H9 (cell line): ENCODE measurements at regions not wholly inside any gene's neighbourhood (a gene's known extent, or its start where the extent isn't known, plus 50 kb on each side); places are given as distances from the start of the nearest gene placed in this dataset.

Experiments used
- DNase-seq: peaks from one replicate; pipeline ENCODE4 v3.0.0-alpha.2; 2017
- H2AFZ ChIP-seq: one replicate; pipeline ENCODE4 v1.6.1; 2013; ENCODE audit warnings: mild to moderate bottlenecking, low read length, control low read depth, moderate library complexity
- H2AK5ac ChIP-seq: 2 replicates; pipeline ENCODE4 v1.6.1; 2013; ENCODE audit warnings: low read length, control low read depth, mixed read lengths; ENCODE audit not compliant: insufficient read length
- H2BK120ac ChIP-seq: one replicate; pipeline ENCODE4 v1.6.1; 2013; ENCODE audit warnings: low read depth, mild to moderate bottlenecking, low read length, control low read depth, inconsistent platforms; ENCODE audit not compliant: poor library complexity, severe bottlenecking
- H2BK12ac ChIP-seq: 2 replicates; pipeline ENCODE4 v1.6.1; 2013; ENCODE audit warnings: low read length, control low read depth, mixed read lengths, low read depth; ENCODE audit not compliant: insufficient read length
- H2BK15ac ChIP-seq: 2 replicates; pipeline ENCODE4 v1.6.1; 2013; ENCODE audit warnings: low read depth, low read length, control low read depth
- H2BK20ac ChIP-seq: one replicate; pipeline ENCODE4 v1.6.1; 2013; ENCODE audit warnings: low read depth, mild to moderate bottlenecking, low read length, control low read depth, inconsistent platforms; ENCODE audit not compliant: poor library complexity, severe bottlenecking
- H2BK5ac ChIP-seq: 2 replicates; pipeline ENCODE4 v1.6.1; 2013; ENCODE audit warnings: low read length, control low read depth, mixed read lengths; ENCODE audit not compliant: insufficient read length
- H3K14ac ChIP-seq: 2 replicates; pipeline ENCODE4 v1.6.1; 2013; ENCODE audit warnings: low read length, control low read depth; ENCODE audit not compliant: insufficient read depth
- H3K18ac ChIP-seq: 2 replicates; pipeline ENCODE4 v1.6.1; 2013; ENCODE audit warnings: low read depth, mild to moderate bottlenecking, mixed read lengths, low read length, control low read depth; ENCODE audit not compliant: insufficient read length
- H3K23ac ChIP-seq: 2 replicates; pipeline ENCODE4 v1.6.1; 2013; ENCODE audit warnings: low read length, control low read depth, mixed read lengths, low read depth; ENCODE audit not compliant: insufficient read length
- H3K23me2 ChIP-seq: 2 replicates; pipeline ENCODE4 v1.6.1; 2013; ENCODE audit warnings: low read depth, mild to moderate bottlenecking, mixed read lengths, low read length, control low read depth; ENCODE audit not compliant: insufficient read length, poor library complexity, severe bottlenecking
- H3K27ac ChIP-seq: 2 replicates; pipeline ENCODE4 v1.5.1; 2013; ENCODE audit warnings: low read length, control low read depth, mixed read lengths, low read depth; ENCODE audit not compliant: insufficient read length
- H3K27me3 ChIP-seq: 2 replicates; pipeline ENCODE4 v1.6.1; 2013; ENCODE audit warnings: low read length, control low read depth, inconsistent platforms; ENCODE audit not compliant: insufficient read depth
- H3K4ac ChIP-seq: 2 replicates; pipeline ENCODE4 v1.6.1; 2013; ENCODE audit warnings: low read depth, mild to moderate bottlenecking, control low read depth, inconsistent platforms, low read length, moderate library complexity
- H3K4me1 ChIP-seq: 2 replicates; pipeline ENCODE4 v1.6.1; 2013; ENCODE audit warnings: low read length, control low read depth, inconsistent platforms; ENCODE audit not compliant: insufficient read depth
- H3K4me2 ChIP-seq: 2 replicates; pipeline ENCODE4 v1.6.1; 2013; ENCODE audit warnings: low read length, control low read depth, mixed read lengths; ENCODE audit not compliant: insufficient read length, insufficient read depth
- H3K56ac ChIP-seq: 2 replicates; pipeline ENCODE4 v1.6.1; 2013; ENCODE audit warnings: low read depth, mild to moderate bottlenecking, mixed read lengths, low read length, control low read depth; ENCODE audit not compliant: insufficient read length
- H3K79me1 ChIP-seq: 2 replicates; pipeline ENCODE4 v1.6.1; 2013; ENCODE audit warnings: low read depth, mild to moderate bottlenecking, moderate library complexity, low read length, control low read depth, inconsistent platforms; ENCODE audit not compliant: insufficient read depth, poor library complexity, severe bottlenecking
- H3K79me2 ChIP-seq: 2 replicates; pipeline ENCODE4 v1.6.1; 2013; ENCODE audit warnings: low read length, control low read depth, inconsistent platforms; ENCODE audit not compliant: insufficient read depth
- H3K9ac ChIP-seq: 2 replicates; pipeline ENCODE4 v1.6.1; 2013; ENCODE audit warnings: low read length, control low read depth, mixed read lengths; ENCODE audit not compliant: insufficient read length; ENCODE audit errors: extremely low read depth
- H3K9me3 ChIP-seq: one replicate; pipeline ENCODE4 v1.6.1; 2013; ENCODE audit warnings: low read depth, low read length, inconsistent platforms; ENCODE audit not compliant: control insufficient read depth
- H3T11ph ChIP-seq: one replicate; pipeline ENCODE4 v1.6.1; 2013; ENCODE audit warnings: mild to moderate bottlenecking, low read length, control low read depth, inconsistent platforms
- H4K20me1 ChIP-seq: one replicate; pipeline ENCODE4 v1.6.1; 2013; ENCODE audit not compliant: control insufficient read depth, insufficient read length, insufficient read depth
- H4K5ac ChIP-seq: 2 replicates; pipeline ENCODE4 v1.6.1; 2013; ENCODE audit warnings: low read depth, mild to moderate bottlenecking, mixed read lengths, low read length, control low read depth; ENCODE audit not compliant: insufficient read length
- H4K8ac ChIP-seq: replicated peaks from 2 replicates; pipeline ENCODE4 v1.6.1; 2013; ENCODE audit warnings: low read length, control low read depth, mixed read lengths, low read depth; ENCODE audit not compliant: insufficient read length
- H4K91ac ChIP-seq: 2 replicates; pipeline ENCODE4 v1.6.1; 2013; ENCODE audit warnings: low read depth, mild to moderate bottlenecking, moderate library complexity, mixed read lengths, low read length, control low read depth; ENCODE audit not compliant: insufficient read length
- H3K27ac Mint-ChIP-seq, 3 experiments: 2 replicates in 2 of 3; 3 replicates in 1 of 3; pipeline ENCODE4 v1.8.0; 2020 to 2021; ENCODE audit warnings: mixed read lengths in 3 of 3, mild to moderate bottlenecking in 1 of 3, moderate library complexity in 1 of 3
- H3K27me3 Mint-ChIP-seq: 2 replicates; pipeline ENCODE4 v1.8.0; 2021; ENCODE audit warnings: low read depth, mild to moderate bottlenecking, moderate library complexity, mixed read lengths
- H3K36me3 Mint-ChIP-seq, 3 experiments: 2 replicates in 2 of 3; 3 replicates in 1 of 3; pipeline ENCODE4 v1.8.0; 2020 to 2021; ENCODE audit warnings: low read depth in 3 of 3, mixed read lengths in 3 of 3; ENCODE audit not compliant: insufficient read depth in 1 of 3
- H3K4me1 Mint-ChIP-seq, 2 experiments: 2 replicates each; pipeline ENCODE4 v1.8.0; 2020; ENCODE audit warnings: mixed read lengths in 2 of 2
- H3K4me3 Mint-ChIP-seq, 2 experiments: 2 replicates in 1 of 2; 3 replicates in 1 of 2; pipeline ENCODE4 v1.8.0; 2020 to 2021; ENCODE audit warnings: mild to moderate bottlenecking in 2 of 2, mixed read lengths in 2 of 2, moderate library complexity in 1 of 2
- H3K9me3 Mint-ChIP-seq, 2 experiments: 2 replicates in 1 of 2; 3 replicates in 1 of 2; pipeline ENCODE4 v1.8.0; 2020; ENCODE audit warnings: mild to moderate bottlenecking in 2 of 2, mixed read lengths in 2 of 2, moderate library complexity in 1 of 2
- CTCF ChIP-seq: fragments of 200-600 bp; sonication (generic); conservative IDR thresholded peaks from 3 replicates; pipeline ENCODE4 v1.8.0; 2021; ENCODE audit warnings: antibody characterized with exemption, mild to moderate bottlenecking
- WGBS: extraction: QIAGEN DNeasy Blood & Tissue Kit; methylation state at CpG from one replicate; pipeline ENCODE4 v1.1.7; 2013; ENCODE audit warnings: missing lambda C conversion rate, low lambda C conversion rate, mixed read lengths; ENCODE audit not compliant: insufficient read length; ENCODE audit errors: extremely low coverage; 5-methylcytosine and 5-hydroxymethylcytosine counted together

DNA sequence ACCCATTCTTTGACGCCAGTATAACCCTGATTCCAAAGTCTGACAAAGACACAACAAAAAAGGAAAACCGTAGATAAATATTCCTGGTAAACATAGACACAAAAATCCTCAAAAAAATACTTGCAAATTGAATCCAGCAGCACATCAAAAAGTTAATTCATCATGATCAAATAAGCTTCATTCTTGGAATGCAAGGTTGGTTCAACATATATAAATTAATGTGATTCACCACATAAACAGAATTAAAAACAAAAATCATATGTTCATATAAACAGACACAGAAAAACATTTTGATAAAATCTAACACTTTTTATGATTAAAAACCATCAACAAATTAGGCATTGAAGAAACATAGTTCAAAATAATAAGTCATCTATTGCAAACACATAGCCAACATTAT lies 324.2 kb upstream of the TRPC7 start:
- DNase-seq = no peak
- Histone ChIP-seq H3K23me2 (no peaks in the 10 kb centered on the region), H3K18ac (no peak overlapping the region), H3K14ac (no peak overlapping the region), H3K23ac (no peak overlapping the region), H3K79me2 (no peaks in the 10 kb centered on the region), H2BK120ac (no peak overlapping the region), H2BK12ac (no peak overlapping the region), H3T11ph (no peak overlapping the region), H3K4me1 (no peaks in the 10 kb centered on the region), H3K9ac (no peak overlapping the region), H3K4ac (no peak overlapping the region), H2AK5ac (no peak overlapping the region), H3K79me1 (no peaks in the 10 kb centered on the region), H2BK15ac (no peak overlapping the region), H3K4me2 (no peak overlapping the region), H2BK20ac (no peak overlapping the region), H3K9me3 (peaks cover 9% of the 10 kb centered on the region), H2BK5ac (no peak overlapping the region), H4K91ac (no peak overlapping the region), H3K27ac (no peak overlapping the region), H3K56ac (no peak overlapping the region), H4K20me1 (no peaks in the 10 kb centered on the region), H2AFZ (no peak overlapping the region), H4K8ac (no peak overlapping the region), H3K27me3 (no peaks in the 10 kb centered on the region), H4K5ac (no peak overlapping the region)
- Mint-ChIP-seq H3K4me1 (peaks cover 0 to 6% of the 10 kb centered on the region in 2 experiments; a peak in 2 of 4 replicates), H3K36me3 (peaks cover 0 to 23% (median 22%) of the 10 kb centered on the region in 3 experiments; a peak in 6 of 7 replicates), H3K9me3 (peaks cover 25 to 37% of the 10 kb centered on the region in 2 experiments), H3K27ac (no peak overlapping the region), H3K27me3 (no peaks in the 10 kb centered on the region; the same call in 1 of the 2 replicates), H3K4me3 (no peak overlapping the region)
- TF ChIP-seq CTCF = no peak
- no CpG with 5 or more reads among the region's 2 CpGs for whole genome bisulfite sequencing
